GM19467 (cell line): ENCODE measurements at regions not wholly inside any gene's neighbourhood (a gene's known extent, or its start where the extent isn't known, plus 50 kb on each side); places are given as distances from the start of the nearest gene placed in this dataset.

Source experiments
- ATAC-seq: cut with Tn5 transposase; IDR thresholded peaks from one replicate; pipeline ENCODE4 v1.9.1; 2021; ENCODE audit warnings: mild to moderate bottlenecking, moderate library complexity; ENCODE audit not compliant: unreplicated experiment

- ATAC-seq = no peak
These were observed 215.5 kb downstream of the IRX1 start for GRCh38 chr5:3811116-3811515.

GRCh38 chr5:3818624-3819023, 223.0 kb downstream of the IRX1 start:
- no peak for ATAC-seq

- ATAC-seq = no peak
These were observed 230.2 kb downstream of the IRX1 start for GRCh38 chr5:3825531-3826451.

DNA sequence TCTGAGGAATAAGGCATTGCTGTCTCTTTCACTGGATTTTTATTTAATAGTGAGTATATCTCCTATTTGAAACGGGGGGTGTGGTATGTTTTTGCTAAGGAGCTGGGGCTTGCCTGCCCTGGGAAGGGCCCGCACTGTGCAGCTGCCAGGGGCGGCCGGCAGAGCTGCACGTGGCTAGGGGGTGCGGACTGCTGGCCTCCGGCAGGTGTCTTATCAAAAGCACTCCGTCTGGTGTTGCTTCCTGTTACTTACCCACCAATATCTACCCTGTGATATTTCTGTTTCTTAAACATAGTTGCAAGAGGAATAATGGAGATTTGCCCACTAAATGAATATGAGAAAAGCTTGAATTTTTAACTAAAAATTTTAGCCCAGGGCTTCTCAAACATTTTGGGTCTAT, 232.0 kb downstream of the IRX1 start:
- ATAC-seq = no peak

GRCh38 chr5:3828761-3829160, 233.1 kb downstream of the IRX1 start:
- ATAC-seq = no peak

- no peak for ATAC-seq
These were observed 237.9 kb downstream of the IRX1 start for GRCh38 chr5:3833566-3833965.

DNA sequence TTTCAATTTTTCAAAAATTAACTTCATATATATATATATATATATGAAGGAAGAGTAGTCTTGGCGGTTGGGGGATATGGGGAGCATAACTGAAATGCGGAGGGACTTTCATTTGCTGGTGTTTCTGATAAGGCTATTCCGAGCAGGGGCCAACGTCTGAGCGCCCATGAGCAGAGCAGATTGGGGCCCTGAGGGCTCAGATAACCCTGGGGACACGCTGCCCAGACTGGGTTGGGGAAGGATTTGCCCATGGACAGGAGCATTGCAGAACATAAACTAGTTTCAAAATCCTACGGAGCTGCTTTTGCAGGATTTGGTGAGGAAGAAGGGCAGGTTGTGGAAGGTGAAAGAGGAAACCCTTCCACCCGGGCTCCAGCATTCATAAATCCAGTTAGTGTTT, 240.2 kb downstream of the IRX1 start:
- no peak for ATAC-seq

- ATAC-seq = no peak
These were observed 240.9 kb downstream of the IRX1 start for GRCh38 chr5:3836528-3836927.

- ATAC-seq = no peak
These were observed 241.9 kb downstream of the IRX1 start for GRCh38 chr5:3837506-3837905.

DNA sequence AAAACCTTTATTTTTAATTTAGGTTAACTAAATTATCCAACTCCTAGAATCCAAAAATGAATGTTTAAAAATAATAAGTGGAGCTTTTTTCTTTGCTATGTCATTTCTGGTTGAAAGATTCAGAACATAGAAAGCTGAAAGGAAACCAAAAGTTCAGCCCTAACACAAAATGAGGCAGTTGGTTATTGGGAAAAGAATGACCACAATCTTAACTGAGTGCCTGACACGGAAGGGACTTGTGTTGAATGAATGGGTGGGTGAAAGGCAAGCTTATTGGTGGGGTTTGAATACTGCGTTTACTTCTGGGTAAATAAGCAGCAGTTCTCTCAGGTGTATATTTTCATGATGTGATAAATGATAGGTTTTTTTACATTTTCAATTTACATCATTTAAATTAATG, 243.5 kb downstream of the IRX1 start:
- ATAC-seq = no peak

- no peak for ATAC-seq
These were observed 247.0 kb downstream of the IRX1 start for GRCh38 chr5:3842591-3842990.

DNA sequence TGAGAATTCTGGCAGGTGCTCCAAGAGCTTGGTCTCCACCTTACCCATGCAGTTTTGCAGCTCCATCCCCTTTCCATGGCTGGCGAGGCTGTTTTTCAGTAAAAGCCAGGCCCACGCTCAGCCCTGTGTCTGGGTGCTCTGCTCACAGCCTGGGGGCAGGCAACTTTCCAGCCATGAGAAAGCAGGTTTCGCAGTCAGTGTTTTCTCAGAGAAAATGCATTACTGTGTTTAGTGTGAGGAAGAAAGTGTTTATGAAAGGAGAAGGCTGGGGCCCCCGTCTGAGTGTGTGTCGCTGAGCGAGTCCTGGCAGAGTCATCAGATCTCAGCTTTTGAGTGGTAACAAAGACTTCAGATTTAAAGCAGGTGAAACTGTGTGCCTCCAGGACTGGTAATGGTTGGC, 248.1 kb downstream of the IRX1 start:
- no peak for ATAC-seq

GRCh38 chr5:3844266-3844665, 248.6 kb downstream of the IRX1 start:
- ATAC-seq = no peak

DNA sequence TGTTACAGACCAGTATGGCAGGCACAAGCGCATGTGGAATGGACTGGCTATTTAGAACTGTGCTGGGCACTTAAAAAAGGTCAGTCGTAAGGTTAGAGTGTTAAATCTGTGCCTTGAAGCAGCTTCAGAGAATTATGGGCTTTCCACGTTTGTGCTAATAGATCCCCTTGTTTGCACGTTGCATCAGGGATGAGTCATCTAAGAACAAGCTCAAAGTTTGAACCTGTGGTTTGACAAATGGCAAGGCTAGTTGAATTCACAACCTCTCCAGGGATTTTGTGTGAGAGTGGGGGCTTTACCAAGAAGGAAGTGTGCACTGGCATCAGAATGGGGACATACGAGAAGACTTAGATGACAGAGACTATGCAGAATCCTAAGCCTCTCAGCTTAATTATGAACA, 249.6 kb downstream of the IRX1 start:
- no peak for ATAC-seq

- no peak for ATAC-seq
These were observed 256.7 kb downstream of the IRX1 start for GRCh38 chr5:3852161-3852916.

DNA sequence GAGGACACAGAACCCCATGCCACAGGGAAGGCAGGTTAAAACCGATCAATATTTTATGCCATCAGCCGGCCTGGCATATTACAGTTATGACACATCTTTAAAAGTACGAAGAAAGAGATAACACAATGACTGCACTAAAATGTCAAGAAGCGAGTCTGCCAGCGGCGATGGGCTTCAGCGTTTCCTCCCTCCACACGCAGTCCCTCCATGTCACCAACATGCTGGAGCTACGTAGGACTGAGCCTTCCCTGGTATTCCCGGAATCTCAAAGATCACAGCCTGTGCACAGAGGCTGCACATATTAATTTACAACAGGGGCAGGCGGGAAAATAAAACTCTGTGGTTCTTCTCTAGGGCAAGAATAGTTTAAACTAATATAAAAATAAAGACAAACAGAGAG, 257.7 kb downstream of the IRX1 start:
- no peak for ATAC-seq

- ATAC-seq = no peak
These were observed 258.7 kb downstream of the IRX1 start for GRCh38 chr5:3854188-3854821.

GRCh38 chr5:3856036-3856435, 260.4 kb downstream of the IRX1 start:
- no peak for ATAC-seq

- ATAC-seq = no peak
These were observed 262.9 kb downstream of the IRX1 start for GRCh38 chr5:3858524-3858923.

GRCh38 chr5:3862906-3863305, 267.3 kb downstream of the IRX1 start:
- ATAC-seq = no peak

DNA sequence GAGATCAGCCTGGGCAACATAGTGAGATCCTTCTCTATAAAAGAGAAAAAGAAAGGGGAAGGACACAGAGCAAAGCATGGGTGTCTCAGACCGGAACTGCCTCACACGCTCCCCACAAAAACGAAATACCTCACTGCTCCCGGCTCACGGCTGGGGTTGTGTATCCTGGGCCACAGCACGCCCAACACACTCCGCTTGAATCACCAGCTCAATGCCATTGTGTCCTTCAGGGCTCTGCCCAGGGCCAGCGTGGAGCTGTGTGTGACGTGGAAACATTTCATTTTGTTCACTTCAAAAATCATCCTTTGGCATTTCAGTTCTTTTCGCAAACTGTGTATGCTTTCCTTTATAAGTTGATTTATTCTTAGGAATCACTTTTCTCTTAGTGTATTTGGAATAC, 279.5 kb downstream of the IRX1 start:
- no peak for ATAC-seq

DNA sequence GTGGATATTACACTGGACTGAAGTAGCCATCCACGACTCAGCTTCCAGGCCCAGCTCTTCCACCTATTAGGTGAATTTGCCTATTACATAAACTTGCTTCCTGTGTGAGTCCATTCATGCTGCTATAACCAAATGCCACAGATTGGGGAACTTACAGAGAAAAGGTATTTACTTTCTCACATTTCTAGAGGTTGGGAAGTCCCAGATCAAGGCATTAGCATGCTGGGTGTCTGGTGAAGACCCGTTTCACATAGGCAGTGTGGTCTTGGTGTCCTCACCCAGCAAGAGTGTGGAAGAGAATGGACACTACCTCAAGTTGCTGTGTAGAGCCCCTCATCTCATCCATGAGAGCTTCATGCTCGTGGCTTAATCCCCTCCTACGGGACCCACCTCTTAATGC, 282.6 kb downstream of the IRX1 start:
- ATAC-seq = no peak
